SK-N-SH treated with all-trans-retinoic acid at 6 μM for 48 hours (cell line): ENCODE measurements at regions not wholly inside any gene's neighbourhood (a gene's known extent, or its start where the extent isn't known, plus 50 kb on each side); places are given as distances from the start of the nearest gene placed in this dataset.

Experiments used
- ATAC-seq: fragments of 200-7000 bp; cut with Tn5 transposase; 3 replicates; pipeline ENCODE4 v1.9.1; 2020; ENCODE audit warnings: mild to moderate bottlenecking, moderate library complexity
- CREB5 ChIP-seq: fragments of 250-450 bp; sonication (Bioruptor Pico); IDR thresholded peaks from 2 replicates; pipeline ENCODE4 v1.5.1; 2020; ENCODE audit warnings: low read depth, mild to moderate bottlenecking, moderate library complexity
- CSDC2 ChIP-seq: fragments of 250-450 bp; sonication (Bioruptor Pico); IDR thresholded peaks from 2 replicates; pipeline ENCODE4 v1.5.0; 2020; ENCODE audit warnings: mild to moderate bottlenecking, moderate library complexity
- CSRNP3 ChIP-seq: fragments of 250-450 bp; sonication (Bioruptor Pico); IDR thresholded peaks from 2 replicates; pipeline ENCODE4 v1.5.1; 2021; ENCODE audit warnings: mild to moderate bottlenecking, moderate library complexity
- ESRRG ChIP-seq: fragments of 250-450 bp; sonication (Bioruptor Pico); IDR thresholded peaks from 2 replicates; pipeline ENCODE4 v1.6.1; 2021; ENCODE audit warnings: mild to moderate bottlenecking
- GLIS3 ChIP-seq: fragments of 250-450 bp; sonication (Bioruptor Pico); IDR thresholded peaks from 2 replicates; pipeline ENCODE4 v1.5.0; 2020; ENCODE audit warnings: mild to moderate bottlenecking, moderate library complexity
- ISL1 ChIP-seq: fragments of 250-450 bp; sonication (Bioruptor Pico); IDR thresholded peaks from 2 replicates; pipeline ENCODE4 v2.1.2; 2022; ENCODE audit warnings: mild to moderate bottlenecking, moderate library complexity
- OSR1 ChIP-seq: fragments of 250-450 bp; sonication (Bioruptor Pico); IDR thresholded peaks from 2 replicates; pipeline ENCODE4 v1.8.0; 2022; ENCODE audit warnings: moderate library complexity, mild to moderate bottlenecking, inconsistent platforms
- PATZ1 ChIP-seq: fragments of 250-450 bp; sonication (Bioruptor Pico); IDR thresholded peaks from 2 replicates; pipeline ENCODE4 v1.8.0; 2020; ENCODE audit warnings: mild to moderate bottlenecking, moderate library complexity, borderline replicate concordance
- PPARA ChIP-seq: fragments of 250-450 bp; sonication (Bioruptor Pico); IDR thresholded peaks from 2 replicates; pipeline ENCODE4 v1.5.0; 2020; ENCODE audit warnings: mild to moderate bottlenecking, borderline replicate concordance
- RARB ChIP-seq: fragments of 250-450 bp; sonication (Bioruptor Pico); IDR thresholded peaks from 2 replicates; pipeline ENCODE4 v1.8.0; 2021; ENCODE audit warnings: mild to moderate bottlenecking, moderate library complexity
- SNAI2 ChIP-seq: fragments of 250-450 bp; sonication (Bioruptor Pico); IDR thresholded peaks from 2 replicates; pipeline ENCODE4 v1.5.0; 2020; ENCODE audit warnings: mild to moderate bottlenecking, moderate library complexity
- TCF4 ChIP-seq: fragments of 250-450 bp; sonication (Bioruptor Pico); IDR thresholded peaks from 2 replicates; pipeline ENCODE4 v1.8.0; 2021; ENCODE audit warnings: mild to moderate bottlenecking, moderate library complexity, borderline replicate concordance
- TOX ChIP-seq: fragments of 250-450 bp; sonication (Bioruptor Pico); IDR thresholded peaks from 2 replicates; pipeline ENCODE4 v1.8.0; 2021; ENCODE audit warnings: mild to moderate bottlenecking, moderate library complexity, borderline replicate concordance
- TSHZ2 ChIP-seq: fragments of 250-450 bp; sonication (Bioruptor Pico); IDR thresholded peaks from 2 replicates; pipeline ENCODE4 v1.5.0; 2020; ENCODE audit warnings: mild to moderate bottlenecking, moderate library complexity
- ZC3H10 ChIP-seq: fragments of 250-450 bp; sonication (Bioruptor Pico); IDR thresholded peaks from 2 replicates; pipeline ENCODE4 v1.5.1; 2021; ENCODE audit warnings: mild to moderate bottlenecking, moderate library complexity
- ZFP30 ChIP-seq: fragments of 450-650 bp; formaldehyde crosslinking; IDR thresholded peaks from 2 replicates; pipeline ENCODE4 v1.5.0; 2022; ENCODE audit warnings: mild to moderate bottlenecking, moderate library complexity
- ZNF565 ChIP-seq: fragments of 450-650 bp; formaldehyde crosslinking; conservative IDR thresholded peaks from 2 replicates; pipeline ENCODE4 v1.5.0; 2020; ENCODE audit warnings: low read depth, mild to moderate bottlenecking, moderate library complexity
- ZNF70 ChIP-seq: fragments of 450-650 bp; formaldehyde crosslinking; IDR thresholded peaks from 2 replicates; pipeline ENCODE4 v1.5.0; 2020; ENCODE audit warnings: mild to moderate bottlenecking, moderate library complexity

- TF ChIP-seq CSRNP3 (CRISPR knock-in tag), result no peak
- no peak for TF ChIP-seq CREB5 (CRISPR knock-in tag)
- no peak for TF ChIP-seq ESRRG (CRISPR knock-in tag)
These were observed 440.9 kb downstream of the MID1IP1 start (continued) for GRCh38 chrX:39242187-39242586.

GRCh38 chrX:39244147-39244546 is 442.9 kb downstream of the MID1IP1 start:
- TF ChIP-seq CREB5 (CRISPR knock-in tag) (0 out of 2 replicates have a peak, but pooled peaks have one; percentile 21), ZC3H10 (CRISPR knock-in tag) (no peak)
- TF ChIP-seq, all 23 proteins: peak for 1
- ATAC-seq, result no peak

GRCh38 chrX:39245024-39245423 is 443.8 kb downstream of the MID1IP1 start:
- no peak for ATAC-seq
- no peak for TF ChIP-seq ESRRG (CRISPR knock-in tag)
- no peak for TF ChIP-seq ZFP30
- TF ChIP-seq CSDC2 (CRISPR knock-in tag), result no peak
- TF ChIP-seq, all 23 proteins: peak for 0

- no peak for ATAC-seq
- TF ChIP-seq TCF4 (CRISPR knock-in tag) (no peak), CSDC2 (CRISPR knock-in tag) (no peak), GLIS3 (CRISPR knock-in tag) (no peak), OSR1 (CRISPR knock-in tag) (no peak), TSHZ2 (CRISPR knock-in tag) (no peak), TOX (CRISPR knock-in tag) (no peak), ZC3H10 (CRISPR knock-in tag) (no peak)
These were observed 446.3 kb downstream of the MID1IP1 start for GRCh38 chrX:39247536-39247935.

GRCh38 chrX:39248330-39248729 is 447.1 kb downstream of the MID1IP1 start:
- no peak for ATAC-seq
- no peak for TF ChIP-seq TCF4 (CRISPR knock-in tag)
- TF ChIP-seq OSR1 (CRISPR knock-in tag), result no peak
- no peak for TF ChIP-seq SNAI2 (CRISPR knock-in tag)
- TF ChIP-seq CREB5 (CRISPR knock-in tag), result no peak
- no peak for TF ChIP-seq ZNF70 (CRISPR knock-in tag)
- TF ChIP-seq TSHZ2 (CRISPR knock-in tag), result no peak
- no peak for TF ChIP-seq ISL1 (CRISPR knock-in tag)
- no peak for TF ChIP-seq ESRRG (CRISPR knock-in tag)
- TF ChIP-seq ZC3H10 (CRISPR knock-in tag), result no peak
- no peak for TF ChIP-seq PPARA (CRISPR knock-in tag)
- TF ChIP-seq ZNF565 (CRISPR knock-in tag), result no peak
- no peak for TF ChIP-seq RARB (CRISPR knock-in tag)
- no peak for TF ChIP-seq CSRNP3 (CRISPR knock-in tag)
- no peak for TF ChIP-seq PATZ1
- TF ChIP-seq ZFP30, result no peak
